DMS 273 (cell line): ENCODE measurements at regions not wholly inside any gene's neighbourhood (a gene's known extent, or its start where the extent isn't known, plus 50 kb on each side); places are given as distances from the start of the nearest gene placed in this dataset.
A peak's percentile ranks its signal among the peaks of the same experiment; 100 is the strongest.

ENCODE experiments used
- DNase-seq: peaks from one replicate; lab custom pipeline; 2025; ENCODE audit not compliant: unreplicated experiment; lab: John Stamatoyannopoulos, UW

DNA sequence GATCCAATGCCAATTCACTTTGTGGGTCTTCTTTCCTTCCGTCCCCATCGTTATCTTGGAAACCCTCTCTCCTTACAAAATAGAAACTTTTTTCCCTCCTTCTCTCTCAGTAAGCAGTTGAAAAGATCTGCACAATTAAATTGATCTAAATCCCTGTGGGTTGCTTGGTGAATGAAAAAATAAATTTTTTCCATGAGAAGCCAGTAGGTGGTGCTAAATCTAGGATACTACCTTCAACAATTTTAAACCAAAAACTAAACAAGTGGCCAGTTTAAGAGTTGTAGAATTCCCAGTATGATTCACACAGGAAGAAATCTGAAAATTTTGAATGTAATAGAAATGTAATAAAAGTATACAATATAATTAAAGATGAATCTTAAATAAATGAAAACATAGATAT is 990.3 kb upstream of the ZNF722 start:
- DNase-seq: peak; percentile 32

DNA sequence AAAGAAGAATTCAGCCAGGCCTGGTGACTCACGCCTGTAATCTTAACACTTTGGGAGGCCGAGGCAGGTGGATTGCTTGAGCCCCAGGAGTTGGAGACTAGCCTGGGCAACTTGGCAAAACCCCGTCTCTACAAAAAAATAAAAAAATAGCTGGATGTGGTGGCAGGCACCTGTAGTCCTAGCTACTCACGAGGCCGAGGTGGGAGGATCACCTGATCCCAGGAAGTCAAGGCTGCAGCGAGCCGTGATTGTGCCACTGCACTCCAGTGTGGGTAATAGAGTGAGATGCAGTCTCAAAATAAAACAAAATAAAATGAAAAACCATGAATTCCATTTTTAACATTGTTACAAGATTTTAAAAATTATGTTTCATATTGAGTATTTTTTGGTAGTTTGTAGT is 988.9 kb upstream of the ZNF722 start:
- DNase-seq: no peak

DNA sequence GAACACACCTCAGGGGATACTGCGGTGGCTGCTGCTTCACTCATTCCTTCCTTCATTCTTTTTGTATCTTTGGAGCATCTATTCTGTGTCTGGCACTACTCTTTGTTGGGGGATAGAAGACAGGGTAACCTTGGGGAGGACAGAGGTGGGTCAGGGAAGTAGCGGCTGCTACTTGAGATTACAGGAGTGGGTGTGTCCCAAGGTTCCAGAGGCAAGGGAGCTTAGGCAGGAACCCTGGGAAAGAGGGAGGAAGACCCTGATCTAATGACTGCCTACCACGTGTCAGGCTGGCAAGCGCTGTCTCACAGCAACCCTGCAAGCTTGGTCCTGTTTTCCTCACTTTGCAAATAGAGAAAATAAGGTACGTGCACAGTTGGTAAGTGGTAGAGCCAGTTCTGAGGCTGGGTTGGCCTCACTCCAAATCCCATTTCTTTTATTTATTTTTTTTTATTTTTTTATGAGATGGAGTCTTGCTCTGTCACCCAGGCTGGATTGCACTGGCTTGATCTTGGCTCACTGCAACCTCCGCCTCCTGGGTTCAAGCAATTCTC is 985.9 kb upstream of the ZNF722 start:
- DNase-seq: peak; percentile 3

DNA sequence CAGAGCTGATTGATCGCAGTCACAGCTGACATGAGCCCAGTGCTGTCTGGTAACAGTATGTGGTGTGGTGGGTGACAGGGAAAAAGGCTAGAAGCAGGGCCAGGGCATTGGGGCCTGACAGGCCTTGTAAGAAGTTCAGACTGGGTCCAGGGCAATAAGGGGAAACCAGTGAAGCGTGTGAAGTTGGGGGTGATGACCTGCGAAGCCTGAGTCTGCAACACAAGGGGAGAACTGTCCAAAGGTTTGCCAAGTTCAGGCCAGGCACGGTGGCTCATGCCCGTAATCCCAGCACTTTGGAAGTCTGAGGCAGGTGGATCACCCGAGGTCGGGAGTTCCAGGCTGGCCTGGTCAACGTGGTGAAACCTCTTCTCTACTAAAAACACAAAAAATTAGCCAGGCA is 983.9 kb upstream of the ZNF722 start:
- no peak for DNase-seq

DNA sequence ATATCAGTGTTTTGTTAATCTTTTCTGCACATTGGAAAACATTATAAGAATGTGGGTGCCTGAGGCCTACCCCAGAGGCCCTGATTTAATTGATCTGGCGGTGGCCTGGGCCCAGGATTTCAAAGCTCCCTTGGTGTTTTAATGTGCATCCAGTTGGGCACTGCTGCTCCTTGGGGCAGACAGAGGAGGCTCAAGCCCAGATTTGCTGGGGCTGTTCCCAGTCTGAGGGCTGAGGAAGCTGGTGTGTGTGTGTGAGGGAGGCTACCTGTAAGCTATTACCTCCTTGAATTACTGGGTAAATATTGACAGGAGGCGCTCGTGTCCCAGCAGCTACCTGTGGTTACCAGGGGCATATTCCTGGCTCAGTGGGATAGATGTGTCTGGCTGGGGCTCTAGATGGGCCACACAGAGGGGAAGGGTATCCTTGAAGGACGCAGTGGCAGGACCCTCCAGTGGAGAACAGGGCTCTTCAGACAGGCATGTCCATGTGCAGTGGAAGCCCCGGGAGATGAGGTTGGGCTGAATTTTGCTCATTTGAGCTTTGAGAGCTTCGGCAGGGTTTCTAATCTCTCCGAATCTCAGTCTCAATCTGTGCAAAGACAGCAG is 975.4 kb upstream of the ZNF722 start:
- DNase-seq: no peak

DNA sequence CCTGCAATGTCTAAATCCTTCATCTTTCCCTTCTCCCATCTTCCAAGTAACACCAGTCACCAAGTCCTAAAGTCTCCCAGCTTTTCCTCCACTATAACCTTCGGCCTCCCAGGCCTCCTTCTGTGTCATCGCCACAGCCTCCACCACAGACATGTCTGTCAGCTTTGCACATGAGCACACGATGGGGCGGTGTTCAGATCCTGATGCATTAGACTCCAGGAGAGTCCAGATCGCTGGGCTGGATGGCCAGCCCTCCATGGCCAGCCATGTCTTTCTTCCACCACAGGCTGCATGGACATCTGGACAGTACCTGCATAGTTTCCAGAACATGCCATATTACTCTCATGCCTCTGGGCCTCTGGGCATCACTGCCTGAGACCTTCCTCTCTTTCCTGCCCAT is 974.2 kb upstream of the ZNF722 start:
- DNase-seq: no peak

DNA sequence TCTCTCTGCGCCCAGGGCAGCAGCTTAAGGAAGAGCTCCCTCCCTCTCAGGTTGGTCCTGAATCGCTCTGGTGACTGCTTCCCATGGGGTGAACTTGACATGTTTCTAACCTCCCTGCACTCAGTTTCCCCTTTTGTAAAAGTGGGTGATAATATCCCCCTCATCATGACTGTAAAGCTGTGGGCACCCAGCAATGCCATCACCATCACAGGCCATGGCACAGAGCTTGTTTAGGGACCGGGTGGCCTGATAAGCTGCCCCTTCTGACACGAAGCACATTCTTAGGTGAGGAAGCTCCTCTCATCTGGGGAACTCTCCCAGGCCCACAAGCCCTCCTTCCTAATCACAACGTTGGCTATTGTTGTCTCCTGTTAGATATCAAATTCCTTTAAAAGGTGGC is 972.8 kb upstream of the ZNF722 start:
- DNase-seq: no peak

DNA sequence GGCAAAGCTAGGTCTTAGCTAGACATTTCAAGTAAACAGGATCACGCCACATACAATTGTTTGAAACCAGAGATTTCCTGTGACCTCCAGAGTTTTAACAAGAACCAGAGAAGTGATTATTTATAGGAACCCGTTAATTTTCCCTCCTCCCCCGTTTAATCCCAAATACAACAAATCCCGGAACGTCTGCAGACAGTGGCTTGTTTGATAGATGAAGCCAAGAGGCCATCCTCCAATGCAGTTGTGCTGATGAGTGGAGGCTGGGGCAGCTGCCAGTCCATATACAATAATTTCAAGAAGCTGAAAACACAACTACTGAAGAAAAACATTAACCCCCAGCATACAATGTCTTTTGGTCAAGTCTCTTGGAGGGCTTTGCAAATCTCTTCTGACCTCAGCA is 971.6 kb upstream of the ZNF722 start:
- DNase-seq: no peak

DNA sequence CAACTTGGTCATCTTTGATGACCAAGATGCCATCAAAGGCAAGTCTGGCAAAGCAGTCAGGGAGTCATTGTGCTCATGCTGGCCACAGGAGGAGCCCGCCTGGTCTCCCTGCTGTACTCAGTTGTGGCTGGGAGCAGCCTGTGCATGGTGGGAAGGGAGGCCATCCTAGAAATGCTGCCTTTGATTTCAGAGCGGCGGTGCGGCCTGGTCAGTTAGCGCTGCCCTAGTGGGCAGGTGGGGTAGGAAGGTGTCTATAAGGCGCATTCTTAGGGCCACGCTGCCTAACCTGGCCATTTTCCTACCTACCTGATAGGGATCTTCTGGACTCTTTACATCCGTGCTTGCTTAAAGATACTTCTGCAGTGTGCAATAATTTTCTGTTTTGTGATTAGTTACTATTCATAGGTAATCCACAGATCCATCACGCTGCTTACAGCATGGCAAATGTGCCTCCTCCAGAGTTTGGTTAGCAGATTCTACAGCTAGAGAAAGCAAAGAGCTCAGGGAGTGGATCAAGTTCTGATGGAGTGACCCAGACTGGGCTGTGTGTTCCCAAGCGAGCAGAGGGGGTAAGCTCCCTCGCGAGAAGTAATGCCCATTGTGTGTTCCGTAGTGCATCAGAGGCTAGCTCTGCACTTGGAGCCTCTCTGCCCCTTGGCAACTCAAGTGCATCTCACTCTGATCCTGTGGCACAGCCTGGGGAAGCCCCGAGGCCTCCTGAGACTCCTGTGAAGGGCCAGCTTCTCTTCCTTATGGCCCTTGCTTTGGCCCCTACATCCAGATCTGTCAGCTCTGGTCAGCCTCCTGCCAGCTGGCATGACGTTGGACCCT is 970.1 kb upstream of the ZNF722 start:
- DNase-seq: no peak

DNA sequence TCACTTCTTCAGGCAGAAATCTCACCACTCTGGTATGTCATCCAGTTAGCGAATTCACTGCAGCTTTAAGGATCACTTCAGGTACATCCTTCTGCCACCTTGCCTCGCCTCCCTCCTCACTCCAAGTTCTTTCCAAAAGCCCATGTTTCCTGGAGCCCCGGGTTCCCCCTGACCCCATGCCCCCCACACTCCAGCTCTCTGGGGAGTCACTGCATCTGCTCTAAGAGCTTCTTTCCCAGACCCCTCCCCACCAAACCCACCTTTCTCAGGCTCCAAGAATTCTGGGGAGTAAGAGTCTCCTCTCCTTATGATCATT is 969.5 kb upstream of the ZNF722 start:
- DNase-seq: no peak

DNA sequence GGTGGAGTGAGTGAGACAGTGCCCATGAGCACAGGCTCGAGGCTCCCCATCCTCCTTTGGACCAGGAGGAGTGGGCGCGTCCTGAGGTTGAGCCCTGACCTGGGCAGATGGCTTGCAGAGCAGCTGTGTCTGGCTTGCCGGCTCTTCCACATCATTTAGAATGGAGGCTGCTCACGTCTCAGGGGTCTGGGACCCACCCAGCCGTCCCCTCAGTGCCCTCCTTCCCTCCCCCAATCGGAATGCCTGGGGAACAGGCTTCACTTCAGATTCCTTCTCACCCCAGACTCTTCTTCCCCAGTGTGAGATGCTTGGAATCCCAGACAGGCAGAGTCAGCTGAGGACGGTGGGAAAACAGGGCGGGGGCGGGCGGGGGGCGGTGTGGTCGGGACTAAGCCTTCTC is 968.6 kb upstream of the ZNF722 start:
- DNase-seq: no peak

DNA sequence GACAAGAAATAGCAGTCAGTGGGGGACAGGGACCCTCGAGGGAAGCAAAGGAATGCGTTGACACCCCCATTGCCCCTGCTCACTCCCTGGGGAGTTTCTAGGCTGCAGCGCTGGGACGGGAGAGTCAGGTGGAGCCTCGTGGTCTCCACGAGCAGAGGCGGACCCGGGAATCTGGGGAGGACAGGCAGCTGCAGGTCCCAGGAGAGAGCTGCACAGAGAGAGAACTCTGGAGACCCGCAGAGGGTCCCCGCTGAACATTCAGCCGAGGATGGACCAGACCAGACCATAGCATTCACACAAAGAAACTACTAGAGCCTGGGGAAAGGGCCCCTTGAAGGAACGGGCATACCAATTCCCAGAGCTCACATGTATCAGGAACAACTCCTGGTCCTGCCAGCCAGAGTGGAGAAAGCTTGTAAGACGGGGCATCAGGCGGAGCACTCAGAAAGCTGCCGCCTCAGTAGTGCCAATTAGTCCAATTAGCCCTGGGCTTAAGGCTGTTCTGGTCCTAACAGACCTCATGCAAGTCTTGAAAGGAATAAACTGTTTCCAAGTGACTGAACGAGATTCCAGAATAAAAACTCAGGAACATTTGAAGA is 966.7 kb upstream of the ZNF722 start:
- no peak for DNase-seq

DNA sequence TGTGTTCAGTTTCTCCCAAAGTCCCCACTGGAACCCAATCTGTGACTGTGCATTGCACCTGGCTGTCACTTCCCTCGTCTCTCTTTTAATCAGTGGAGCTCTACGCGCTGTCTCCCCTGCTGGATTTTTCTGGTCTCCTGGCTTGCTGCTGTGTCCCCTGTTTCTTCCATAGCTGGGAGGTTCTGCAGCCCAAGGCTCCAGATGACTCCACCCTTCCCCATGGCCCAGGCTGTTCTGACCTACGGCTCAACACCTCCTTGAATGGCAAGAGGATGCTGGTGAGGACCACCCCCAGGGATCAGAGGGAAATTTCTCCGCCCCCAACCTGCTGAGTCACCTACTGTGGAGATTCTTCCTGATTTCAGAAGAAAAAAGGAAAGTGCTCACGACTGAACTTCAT is 961.4 kb upstream of the ZNF722 start:
- no peak for DNase-seq

DNA sequence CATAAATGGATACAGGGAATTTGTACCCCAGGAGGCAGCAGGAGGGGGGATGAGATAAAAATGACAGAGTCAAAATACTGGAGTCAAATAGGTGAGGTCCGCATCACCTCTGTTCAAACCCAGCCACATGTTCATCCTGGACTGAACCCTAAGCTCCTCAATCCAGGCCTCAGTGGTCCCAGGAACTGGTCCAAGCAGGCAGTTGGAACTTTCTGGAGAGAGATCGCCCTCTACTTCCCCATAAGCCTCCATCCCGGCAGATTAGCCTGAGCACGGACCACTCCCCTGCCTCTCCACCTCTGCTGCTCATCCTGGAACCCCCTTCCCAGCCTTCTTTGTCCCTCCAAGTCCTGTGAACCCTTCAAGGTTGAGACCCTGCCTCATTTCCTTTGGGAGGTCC is 959.7 kb upstream of the ZNF722 start:
- DNase-seq: no peak

DNA sequence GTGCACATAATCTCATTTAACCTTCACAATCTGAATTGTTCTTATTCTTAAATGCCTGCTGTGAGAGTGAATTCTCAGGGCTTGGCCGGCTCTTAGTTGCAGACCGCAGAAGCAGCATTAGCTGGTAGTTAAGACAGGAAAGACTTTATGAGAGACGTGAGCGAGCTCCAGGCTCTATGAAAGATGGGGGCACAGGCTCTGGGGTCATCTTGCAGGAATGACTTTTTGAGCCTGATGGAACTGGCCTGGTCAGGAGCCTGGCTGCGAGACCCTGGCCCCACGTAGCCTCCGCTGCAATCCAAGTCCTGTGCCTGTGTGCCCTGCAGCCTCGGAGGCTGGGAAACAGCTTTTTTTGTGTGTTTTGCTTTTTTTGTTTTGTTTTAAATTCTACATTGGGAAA is 958.8 kb upstream of the ZNF722 start:
- DNase-seq: no peak

DNA sequence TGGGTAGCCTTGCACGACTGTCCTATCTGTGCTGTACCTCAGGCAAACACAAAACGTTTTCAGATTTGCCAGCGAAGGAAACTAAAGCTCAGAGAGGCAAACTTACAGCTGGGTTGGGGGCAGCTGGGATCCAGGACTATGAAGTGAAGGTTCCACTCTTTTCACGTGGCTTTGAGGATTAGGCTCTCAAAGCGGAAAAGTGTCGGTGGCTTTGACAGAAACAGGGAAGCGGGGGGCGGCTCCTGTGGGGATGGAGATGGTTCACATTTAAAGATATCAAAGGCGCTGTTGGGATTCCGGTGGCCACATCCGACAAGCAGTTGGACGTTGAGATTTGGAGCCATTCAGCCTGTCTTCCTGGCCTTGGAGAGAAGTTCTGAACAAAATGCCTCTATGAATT is 958.3 kb upstream of the ZNF722 start:
- DNase-seq: no peak

DNA sequence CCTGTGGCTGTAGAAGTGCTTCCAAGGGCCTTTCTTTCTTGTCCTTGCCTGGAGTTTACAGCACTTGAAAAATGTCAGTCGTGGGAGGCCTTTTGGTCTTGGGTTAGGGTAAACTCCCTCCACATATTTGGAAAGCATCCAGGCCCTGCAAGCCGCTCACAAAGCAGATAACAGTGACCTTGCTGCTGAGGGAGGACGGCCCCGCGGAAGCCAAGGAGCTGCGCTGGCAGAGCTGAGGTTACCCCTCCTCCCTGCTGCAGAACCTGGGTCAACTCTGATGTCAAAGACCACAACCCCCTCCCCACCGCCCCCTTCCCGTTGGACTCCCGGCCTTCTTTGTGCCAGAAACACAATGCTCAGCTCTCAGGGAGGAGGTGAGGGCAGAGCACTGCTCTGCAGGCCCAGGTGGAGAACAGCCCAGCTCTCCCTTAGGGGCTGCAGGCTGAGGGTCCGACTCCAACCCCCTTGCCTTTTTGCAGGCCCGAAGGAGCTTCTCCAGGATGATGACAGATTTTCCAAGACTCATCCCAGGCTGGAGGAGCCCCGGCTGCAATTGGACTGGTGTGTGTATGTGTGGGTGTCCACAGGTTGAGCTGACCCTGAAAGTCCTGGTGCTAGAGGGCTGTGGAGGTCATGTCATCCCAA is 957.6 kb upstream of the ZNF722 start:
- DNase-seq: no peak

DNA sequence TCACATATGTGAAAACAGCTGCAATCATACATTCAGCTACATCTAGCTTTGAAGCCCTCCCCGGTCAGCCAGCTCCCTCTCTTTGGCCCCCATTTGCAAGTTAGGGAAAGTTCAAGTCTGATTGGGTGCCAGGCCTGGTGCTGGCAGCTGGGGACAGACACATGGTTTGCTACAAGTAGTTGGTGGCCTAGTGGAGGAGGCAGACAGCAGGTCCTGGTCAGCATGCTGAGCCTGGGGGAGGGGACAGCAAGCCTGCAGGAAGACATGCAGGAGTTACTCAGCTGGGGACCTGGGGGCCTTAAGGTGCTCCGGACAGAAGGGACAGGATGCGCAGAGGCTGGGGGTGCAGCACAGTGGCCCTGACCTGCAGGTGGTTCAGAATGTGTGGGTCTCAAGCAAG is 956.9 kb upstream of the ZNF722 start:
- DNase-seq: no peak

DNA sequence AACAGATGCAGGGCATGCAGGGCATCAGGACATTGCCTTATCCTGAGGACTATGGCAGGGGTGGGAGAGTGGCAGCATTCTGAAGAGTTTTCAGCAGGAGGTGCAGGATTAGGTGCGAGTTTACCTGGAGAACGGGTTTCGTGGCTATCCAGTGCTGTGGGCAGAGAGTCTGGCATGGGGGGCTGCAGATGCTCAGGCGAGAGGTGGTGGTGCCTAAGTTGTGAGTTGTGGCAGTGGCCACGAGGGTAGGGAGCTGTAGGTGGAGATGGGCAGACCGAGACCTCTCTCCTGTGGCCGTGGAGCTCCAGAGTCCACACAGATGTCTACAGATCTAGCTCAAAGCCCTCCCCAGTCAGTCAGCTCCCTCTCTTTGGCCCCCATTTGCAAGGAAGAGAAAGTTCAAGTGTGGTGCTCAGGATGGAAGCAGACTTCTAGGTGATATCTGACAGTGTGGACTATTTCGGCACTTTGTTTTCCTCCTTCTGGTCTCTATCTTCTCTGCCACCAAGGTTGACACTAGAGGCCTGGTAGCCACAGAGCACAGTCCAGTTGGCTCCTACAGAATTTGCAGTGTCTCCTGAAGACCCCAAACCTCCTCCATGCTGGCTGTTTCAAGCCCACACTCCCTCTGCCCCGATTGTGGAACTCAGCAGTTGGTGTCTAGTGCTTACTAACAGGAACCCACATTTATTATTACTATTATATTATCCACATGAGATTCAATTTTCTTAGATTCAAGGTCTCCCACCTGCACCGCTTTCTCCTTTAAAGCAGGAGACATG is 955.7 kb upstream of the ZNF722 start:
- no peak for DNase-seq

DNA sequence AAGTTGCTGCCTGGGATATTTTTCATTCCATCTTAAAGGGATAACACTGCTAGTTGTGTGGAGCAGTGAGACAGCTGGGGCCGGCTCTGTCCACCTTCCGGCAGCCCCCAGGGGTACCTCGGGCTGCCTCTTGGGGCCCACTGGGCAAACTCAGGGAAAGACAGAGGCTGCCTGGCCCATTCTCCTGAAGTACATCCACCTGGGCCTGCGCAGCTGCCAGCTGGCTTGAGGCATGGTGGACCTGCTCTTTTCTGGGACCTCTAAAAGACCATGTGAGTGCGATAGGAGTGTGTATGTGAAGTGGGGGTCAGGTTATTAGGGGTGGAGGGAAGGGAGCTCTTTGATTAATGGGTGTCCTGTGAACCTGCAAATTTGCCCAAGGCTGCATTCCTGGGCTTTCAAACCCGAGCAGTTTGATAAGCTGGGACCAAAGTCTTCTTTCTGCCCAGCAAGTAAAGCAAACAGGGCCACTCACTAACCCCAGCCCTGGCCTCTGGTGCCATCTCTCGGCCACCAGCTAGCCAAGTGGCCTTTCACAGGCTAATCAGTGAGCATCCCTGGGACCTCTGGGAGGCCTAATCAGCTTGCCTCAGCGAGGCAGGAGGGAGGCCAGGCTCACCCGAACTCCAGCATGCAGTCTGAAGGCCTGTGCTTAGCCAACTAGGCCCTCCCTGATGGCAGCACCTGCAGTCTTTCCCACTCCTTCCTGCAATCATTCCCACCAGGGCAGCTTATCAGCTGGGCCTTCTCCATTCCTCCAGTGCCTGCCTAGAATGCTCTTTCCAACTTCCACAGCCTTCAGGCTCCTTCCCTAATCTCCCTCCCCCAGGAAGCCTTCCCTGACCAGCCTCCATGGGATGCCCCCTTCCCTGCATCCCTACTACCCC is 954.7 kb upstream of the ZNF722 start:
- no peak for DNase-seq
